ENCODE measurements at regions not wholly inside any gene's neighbourhood (a gene's known extent, or its start where the extent isn't known, plus 50 kb on each side); places are given as distances from the start of the nearest gene placed in this dataset.

- TF ChIP-seq, protein P1, sequence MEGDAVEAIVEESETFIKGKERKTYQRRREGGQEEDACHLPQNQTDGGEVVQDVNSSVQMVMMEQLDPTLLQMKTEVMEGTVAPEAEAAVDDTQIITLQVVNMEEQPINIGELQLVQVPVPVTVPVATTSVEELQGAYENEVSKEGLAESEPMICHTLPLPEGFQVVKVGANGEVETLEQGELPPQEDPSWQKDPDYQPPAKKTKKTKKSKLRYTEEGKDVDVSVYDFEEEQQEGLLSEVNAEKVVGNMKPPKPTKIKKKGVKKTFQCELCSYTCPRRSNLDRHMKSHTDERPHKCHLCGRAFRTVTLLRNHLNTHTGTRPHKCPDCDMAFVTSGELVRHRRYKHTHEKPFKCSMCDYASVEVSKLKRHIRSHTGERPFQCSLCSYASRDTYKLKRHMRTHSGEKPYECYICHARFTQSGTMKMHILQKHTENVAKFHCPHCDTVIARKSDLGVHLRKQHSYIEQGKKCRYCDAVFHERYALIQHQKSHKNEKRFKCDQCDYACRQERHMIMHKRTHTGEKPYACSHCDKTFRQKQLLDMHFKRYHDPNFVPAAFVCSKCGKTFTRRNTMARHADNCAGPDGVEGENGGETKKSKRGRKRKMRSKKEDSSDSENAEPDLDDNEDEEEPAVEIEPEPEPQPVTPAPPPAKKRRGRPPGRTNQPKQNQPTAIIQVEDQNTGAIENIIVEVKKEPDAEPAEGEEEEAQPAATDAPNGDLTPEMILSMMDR (IDR thresholded peaks at IDR 0.05; ENCODE audit: poor library complexity, severe bottlenecking): no peak
- TF ChIP-seq POLR2AphosphoS5 (IDR thresholded peaks at IDR 0.05): no peak
Observed at GRCh38 chr12:82533341-82533740, 153.4 kb upstream of the TMTC2 start.

Data from neural cell (in vitro differentiated cells).